GM23338 (cell line): ENCODE measurements at regions not wholly inside any gene's neighbourhood (a gene's known extent, or its start where the extent isn't known, plus 50 kb on each side); places are given as distances from the start of the nearest gene placed in this dataset.

Experiments used
- ATAC-seq: fragments of 200-7000 bp; cut with Tn5 transposase; 3 replicates; pipeline ENCODE4 v1.9.1; 2020
- DNase-seq: peaks from one replicate; pipeline ENCODE4 v3.0.0-alpha.2; 2015; ENCODE audit warnings: low spot score
- H2AFZ ChIP-seq: fragments of 200-600 bp; sonication (generic); 2 replicates; pipeline ENCODE4 v1.8.0; 2016; ENCODE audit warnings: antibody characterized with exemption, mild to moderate bottlenecking, moderate library complexity
- H3F3A ChIP-seq: fragments of 200-600 bp; sonication (generic); replicated peaks from 2 replicates; pipeline ENCODE4 v1.8.0; 2017; ENCODE audit warnings: antibody characterized with exemption, mixed run types, low read depth
- H3K27ac ChIP-seq: fragments of 200-600 bp; sonication (generic); 2 replicates; pipeline ENCODE4 v1.6.1; 2016; ENCODE audit warnings: low read depth
- H3K27me3 ChIP-seq: fragments of 200-600 bp; sonication (generic); 2 replicates; pipeline ENCODE4 v1.8.0; 2016; ENCODE audit warnings: mild to moderate bottlenecking, mixed run types, moderate library complexity; ENCODE audit not compliant: insufficient read depth
- H3K36me3 ChIP-seq: fragments of 200-600 bp; sonication (generic); 2 replicates; pipeline ENCODE4 v1.8.0; 2016; ENCODE audit warnings: mild to moderate bottlenecking; ENCODE audit not compliant: insufficient read depth
- H3K4me1 ChIP-seq: fragments of 200-600 bp; sonication (generic); 2 replicates; pipeline ENCODE4 v1.8.0; 2016; ENCODE audit warnings: mild to moderate bottlenecking, moderate library complexity; ENCODE audit not compliant: insufficient read depth
- H3K4me2 ChIP-seq: fragments of 200-600 bp; sonication (generic); 2 replicates; pipeline ENCODE4 v1.7.1; 2017; ENCODE audit warnings: mixed run types
- H3K4me3 ChIP-seq: fragments of 200-600 bp; sonication (generic); 2 replicates; pipeline ENCODE4 v1.6.1; 2016; ENCODE audit warnings: mixed run types
- H3K79me2 ChIP-seq: fragments of 200-600 bp; sonication (generic); replicated peaks from 2 replicates; pipeline ENCODE4 v1.8.0; 2017; ENCODE audit warnings: mild to moderate bottlenecking; ENCODE audit not compliant: insufficient read depth
- H3K9me2 ChIP-seq: fragments of 200-600 bp; sonication (generic); 2 replicates; pipeline ENCODE4 v1.8.0; 2017; ENCODE audit not compliant: insufficient read depth
- H4K20me1 ChIP-seq: fragments of 200-600 bp; sonication (generic); replicated peaks from 2 replicates; pipeline ENCODE4 v1.8.0; 2017; ENCODE audit warnings: mild to moderate bottlenecking; ENCODE audit not compliant: insufficient read depth
- H3K27ac Mint-ChIP-seq: 2 replicates; pipeline ENCODE4 v1.8.0; 2020; ENCODE audit warnings: inconsistent platforms, mild to moderate bottlenecking, moderate library complexity, mixed read lengths
- H3K27me3 Mint-ChIP-seq: 3 replicates; pipeline ENCODE4 v1.8.0; 2022; ENCODE audit warnings: low read depth, mild to moderate bottlenecking, moderate library complexity, mixed read lengths, inconsistent platforms; ENCODE audit not compliant: insufficient read depth, poor library complexity
- H3K36me3 Mint-ChIP-seq: 3 replicates; pipeline ENCODE4 v1.8.0; 2021; ENCODE audit warnings: low read depth, mild to moderate bottlenecking, inconsistent platforms, moderate library complexity, mixed read lengths
- H3K4me1 Mint-ChIP-seq: 3 replicates; pipeline ENCODE4 v1.8.0; 2020; ENCODE audit warnings: mild to moderate bottlenecking, inconsistent platforms, mixed read lengths
- H3K4me3 Mint-ChIP-seq: 3 replicates; pipeline ENCODE4 v1.8.0; 2021; ENCODE audit warnings: moderate library complexity, mild to moderate bottlenecking, inconsistent platforms, mixed read lengths
- H3K9me3 Mint-ChIP-seq: 3 replicates; pipeline ENCODE4 v1.8.0; 2020; ENCODE audit warnings: moderate library complexity, mild to moderate bottlenecking, inconsistent platforms, mixed read lengths
- CREB1 ChIP-seq: fragments of 250-450 bp; sonication (Bioruptor Pico); IDR thresholded peaks from 2 replicates; pipeline ENCODE4 v1.5.0; 2020; ENCODE audit warnings: low read depth, mild to moderate bottlenecking, moderate library complexity
- EZH2 ChIP-seq: fragments of 200-600 bp; sonication (generic); IDR thresholded peaks from one replicate; pipeline ENCODE4 v1.8.0; 2017; ENCODE audit warnings: antibody characterized with exemption, mild to moderate bottlenecking, low read depth; ENCODE audit not compliant: unreplicated experiment
- EZH2phosphoT487 ChIP-seq: fragments of 200-600 bp; sonication (generic); IDR thresholded peaks from one replicate; pipeline ENCODE4 v1.8.1; 2018; ENCODE audit warnings: antibody characterized with exemption; ENCODE audit not compliant: unreplicated experiment
- NANOG ChIP-seq: IDR thresholded peaks from 2 replicates; pipeline ENCODE4 v1.6.1; 2016; ENCODE audit warnings: antibody characterized with exemption, borderline replicate concordance
- POLR2AphosphoS5 ChIP-seq: IDR thresholded peaks from 2 replicates; pipeline ENCODE4 v1.6.1; 2016; ENCODE audit warnings: antibody characterized with exemption, low read depth
- STAT1 ChIP-seq: IDR thresholded peaks from one replicate; pipeline ENCODE4 v1.6.1; 2016; ENCODE audit warnings: antibody characterized with exemption; ENCODE audit not compliant: unreplicated experiment
- ZNF114 ChIP-seq: fragments of 250-450 bp; sonication (Bioruptor Pico); IDR thresholded peaks from 2 replicates; pipeline ENCODE4 v1.5.0; 2020; ENCODE audit warnings: mild to moderate bottlenecking, moderate library complexity
- ZNF331 ChIP-seq: fragments of 250-450 bp; sonication (Bioruptor Pico); IDR thresholded peaks from 2 replicates; pipeline ENCODE4 v1.5.0; 2020; ENCODE audit warnings: low read depth, mild to moderate bottlenecking, moderate library complexity
- TF ChIP-seq, protein P1 (sequence below), 2 experiments: fragments of 200-600 bp in 1 of 2; sonication (generic) in 1 of 2; conservative IDR thresholded peaks; 2 replicates each; pipeline versions ENCODE4 v1.5.1 to v1.6.1; 2016 to 2017; ENCODE audit warnings: antibody characterized with exemption in 2 of 2, low read depth in 2 of 2, mild to moderate bottlenecking in 2 of 2, moderate library complexity in 1 of 2
- TF ChIP-seq, protein P2 (sequence below): IDR thresholded peaks from one replicate; pipeline ENCODE4 v1.6.1; 2018; ENCODE audit warnings: antibody characterized with exemption; ENCODE audit not compliant: unreplicated experiment
- TF ChIP-seq, protein P3 (sequence below): fragments of 250-450 bp; sonication (Bioruptor Pico); IDR thresholded peaks from 2 replicates; pipeline ENCODE4 v1.5.0; 2020; ENCODE audit warnings: mild to moderate bottlenecking, moderate library complexity

DNA sequence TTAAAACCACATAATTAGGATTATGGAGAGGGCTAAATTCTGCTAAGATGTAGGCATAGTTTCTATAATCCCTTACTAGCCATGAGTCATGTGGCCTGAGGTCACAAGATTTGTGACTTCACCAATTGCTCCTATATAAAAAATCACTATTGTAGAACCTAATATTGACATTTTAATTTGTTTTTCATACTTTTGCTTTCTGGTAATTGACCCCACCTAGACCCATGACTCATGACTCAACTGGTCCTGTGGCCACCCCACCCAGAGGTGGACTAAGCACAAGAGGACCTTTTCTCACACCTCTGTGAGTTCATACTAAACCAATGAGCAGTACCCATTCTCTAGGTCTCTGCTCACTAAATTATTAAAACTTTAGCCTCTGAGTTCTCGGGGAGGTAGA, 1567.5 kb upstream of the LRRTM1 start:
- DNase-seq (no peak), ATAC-seq (no peak)
- Histone ChIP-seq H3K27me3 (no peaks in the 10 kb centered on the region), H3K36me3 (no peaks in the 10 kb centered on the region), H3K27ac (no peak overlapping the region), H3F3A (no peaks in the 10 kb centered on the region), H3K4me1 (0 out of 2 replicates have a peak, but pooled peaks cover 2% of the 10 kb centered on the region), H3K9me2 (0 out of 2 replicates have a peak, but pooled peaks cover 3% of the 10 kb centered on the region), H3K79me2 (no peaks in the 10 kb centered on the region), H2AFZ (no peak overlapping the region), H3K4me3 (no peak overlapping the region), H3K4me2 (no peak overlapping the region), H4K20me1 (no peaks in the 10 kb centered on the region)
- no peak overlapping the region for H3K4me3 Mint-ChIP-seq
- no peaks in the 10 kb centered on the region for H3K4me1 Mint-ChIP-seq
- TF ChIP-seq CREB1 (CRISPR knock-in tag), result no peak
- H3K27ac Mint-ChIP-seq, result no peak overlapping the region
- no peaks in the 10 kb centered on the region; the same call in 1 of the 3 replicates for H3K9me3 Mint-ChIP-seq
- no peaks in the 10 kb centered on the region for H3K27me3 Mint-ChIP-seq
- 0 out of 3 replicates have a peak, but pooled peaks cover 2% of the 10 kb centered on the region for H3K36me3 Mint-ChIP-seq

DNA sequence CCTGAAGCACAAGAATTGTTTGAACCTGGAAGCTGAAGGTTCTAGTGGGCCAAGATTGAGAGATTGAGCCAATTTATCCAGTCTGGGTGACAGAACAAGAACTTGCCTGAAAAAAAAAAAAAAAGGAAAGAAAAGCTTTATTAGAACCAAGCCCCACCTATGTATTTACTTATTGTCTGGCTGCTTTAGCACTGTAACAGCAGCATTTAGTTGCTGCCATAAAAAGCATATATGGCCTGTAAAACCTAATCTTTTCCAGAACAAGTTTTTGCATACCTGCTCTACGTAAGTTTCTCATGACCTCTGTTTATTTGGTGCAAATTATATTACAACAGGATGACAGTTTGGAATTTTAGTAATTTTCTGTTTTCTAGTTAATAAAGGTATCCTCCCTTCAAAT, 1565.6 kb upstream of the LRRTM1 start:
- Mint-ChIP-seq H3K4me1 (no peaks in the 10 kb centered on the region), H3K27ac (no peak overlapping the region), H3K9me3 (no peaks in the 10 kb centered on the region; the same call in 1 of the 3 replicates), H3K27me3 (no peaks in the 10 kb centered on the region), H3K4me3 (no peak overlapping the region), H3K36me3 (0 out of 3 replicates have a peak, but pooled peaks cover 2% of the 10 kb centered on the region)
- DNase-seq (no peak), ATAC-seq (no peak)
- H3K79me2 ChIP-seq, result no peaks in the 10 kb centered on the region
- no peak overlapping the region for H3K27ac ChIP-seq
- H3F3A ChIP-seq, result no peaks in the 10 kb centered on the region
- no peaks in the 10 kb centered on the region for H3K27me3 ChIP-seq
- H3K9me2 ChIP-seq, result 0 out of 2 replicates have a peak, but pooled peaks cover 3% of the 10 kb centered on the region
- no peaks in the 10 kb centered on the region for H4K20me1 ChIP-seq
- no peaks in the 10 kb centered on the region for H3K36me3 ChIP-seq
- H3K4me2 ChIP-seq, result no peak overlapping the region
- H2AFZ ChIP-seq, result no peak overlapping the region
- no peak overlapping the region for H3K4me3 ChIP-seq
- H3K4me1 ChIP-seq, result 0 out of 2 replicates have a peak, but pooled peaks cover 3% of the 10 kb centered on the region
- TF ChIP-seq ZNF331 (no peak), POLR2AphosphoS5 (no peak), NANOG (no peak), STAT1 (no peak), ZNF114 (CRISPR knock-in tag) (no peak), CREB1 (CRISPR knock-in tag) (no peak), EZH2 (no peak), EZH2phosphoT487 (no peak)
- TF ChIP-seq, protein P1, sequence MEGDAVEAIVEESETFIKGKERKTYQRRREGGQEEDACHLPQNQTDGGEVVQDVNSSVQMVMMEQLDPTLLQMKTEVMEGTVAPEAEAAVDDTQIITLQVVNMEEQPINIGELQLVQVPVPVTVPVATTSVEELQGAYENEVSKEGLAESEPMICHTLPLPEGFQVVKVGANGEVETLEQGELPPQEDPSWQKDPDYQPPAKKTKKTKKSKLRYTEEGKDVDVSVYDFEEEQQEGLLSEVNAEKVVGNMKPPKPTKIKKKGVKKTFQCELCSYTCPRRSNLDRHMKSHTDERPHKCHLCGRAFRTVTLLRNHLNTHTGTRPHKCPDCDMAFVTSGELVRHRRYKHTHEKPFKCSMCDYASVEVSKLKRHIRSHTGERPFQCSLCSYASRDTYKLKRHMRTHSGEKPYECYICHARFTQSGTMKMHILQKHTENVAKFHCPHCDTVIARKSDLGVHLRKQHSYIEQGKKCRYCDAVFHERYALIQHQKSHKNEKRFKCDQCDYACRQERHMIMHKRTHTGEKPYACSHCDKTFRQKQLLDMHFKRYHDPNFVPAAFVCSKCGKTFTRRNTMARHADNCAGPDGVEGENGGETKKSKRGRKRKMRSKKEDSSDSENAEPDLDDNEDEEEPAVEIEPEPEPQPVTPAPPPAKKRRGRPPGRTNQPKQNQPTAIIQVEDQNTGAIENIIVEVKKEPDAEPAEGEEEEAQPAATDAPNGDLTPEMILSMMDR (conservative IDR thresholded peaks at IDR 0.05; ENCODE audit: low read depth in 2 of 2), result no peak
- TF ChIP-seq, protein P2, sequence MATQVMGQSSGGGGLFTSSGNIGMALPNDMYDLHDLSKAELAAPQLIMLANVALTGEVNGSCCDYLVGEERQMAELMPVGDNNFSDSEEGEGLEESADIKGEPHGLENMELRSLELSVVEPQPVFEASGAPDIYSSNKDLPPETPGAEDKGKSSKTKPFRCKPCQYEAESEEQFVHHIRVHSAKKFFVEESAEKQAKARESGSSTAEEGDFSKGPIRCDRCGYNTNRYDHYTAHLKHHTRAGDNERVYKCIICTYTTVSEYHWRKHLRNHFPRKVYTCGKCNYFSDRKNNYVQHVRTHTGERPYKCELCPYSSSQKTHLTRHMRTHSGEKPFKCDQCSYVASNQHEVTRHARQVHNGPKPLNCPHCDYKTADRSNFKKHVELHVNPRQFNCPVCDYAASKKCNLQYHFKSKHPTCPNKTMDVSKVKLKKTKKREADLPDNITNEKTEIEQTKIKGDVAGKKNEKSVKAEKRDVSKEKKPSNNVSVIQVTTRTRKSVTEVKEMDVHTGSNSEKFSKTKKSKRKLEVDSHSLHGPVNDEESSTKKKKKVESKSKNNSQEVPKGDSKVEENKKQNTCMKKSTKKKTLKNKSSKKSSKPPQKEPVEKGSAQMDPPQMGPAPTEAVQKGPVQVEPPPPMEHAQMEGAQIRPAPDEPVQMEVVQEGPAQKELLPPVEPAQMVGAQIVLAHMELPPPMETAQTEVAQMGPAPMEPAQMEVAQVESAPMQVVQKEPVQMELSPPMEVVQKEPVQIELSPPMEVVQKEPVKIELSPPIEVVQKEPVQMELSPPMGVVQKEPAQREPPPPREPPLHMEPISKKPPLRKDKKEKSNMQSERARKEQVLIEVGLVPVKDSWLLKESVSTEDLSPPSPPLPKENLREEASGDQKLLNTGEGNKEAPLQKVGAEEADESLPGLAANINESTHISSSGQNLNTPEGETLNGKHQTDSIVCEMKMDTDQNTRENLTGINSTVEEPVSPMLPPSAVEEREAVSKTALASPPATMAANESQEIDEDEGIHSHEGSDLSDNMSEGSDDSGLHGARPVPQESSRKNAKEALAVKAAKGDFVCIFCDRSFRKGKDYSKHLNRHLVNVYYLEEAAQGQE, result no peak
- TF ChIP-seq, protein P3, sequence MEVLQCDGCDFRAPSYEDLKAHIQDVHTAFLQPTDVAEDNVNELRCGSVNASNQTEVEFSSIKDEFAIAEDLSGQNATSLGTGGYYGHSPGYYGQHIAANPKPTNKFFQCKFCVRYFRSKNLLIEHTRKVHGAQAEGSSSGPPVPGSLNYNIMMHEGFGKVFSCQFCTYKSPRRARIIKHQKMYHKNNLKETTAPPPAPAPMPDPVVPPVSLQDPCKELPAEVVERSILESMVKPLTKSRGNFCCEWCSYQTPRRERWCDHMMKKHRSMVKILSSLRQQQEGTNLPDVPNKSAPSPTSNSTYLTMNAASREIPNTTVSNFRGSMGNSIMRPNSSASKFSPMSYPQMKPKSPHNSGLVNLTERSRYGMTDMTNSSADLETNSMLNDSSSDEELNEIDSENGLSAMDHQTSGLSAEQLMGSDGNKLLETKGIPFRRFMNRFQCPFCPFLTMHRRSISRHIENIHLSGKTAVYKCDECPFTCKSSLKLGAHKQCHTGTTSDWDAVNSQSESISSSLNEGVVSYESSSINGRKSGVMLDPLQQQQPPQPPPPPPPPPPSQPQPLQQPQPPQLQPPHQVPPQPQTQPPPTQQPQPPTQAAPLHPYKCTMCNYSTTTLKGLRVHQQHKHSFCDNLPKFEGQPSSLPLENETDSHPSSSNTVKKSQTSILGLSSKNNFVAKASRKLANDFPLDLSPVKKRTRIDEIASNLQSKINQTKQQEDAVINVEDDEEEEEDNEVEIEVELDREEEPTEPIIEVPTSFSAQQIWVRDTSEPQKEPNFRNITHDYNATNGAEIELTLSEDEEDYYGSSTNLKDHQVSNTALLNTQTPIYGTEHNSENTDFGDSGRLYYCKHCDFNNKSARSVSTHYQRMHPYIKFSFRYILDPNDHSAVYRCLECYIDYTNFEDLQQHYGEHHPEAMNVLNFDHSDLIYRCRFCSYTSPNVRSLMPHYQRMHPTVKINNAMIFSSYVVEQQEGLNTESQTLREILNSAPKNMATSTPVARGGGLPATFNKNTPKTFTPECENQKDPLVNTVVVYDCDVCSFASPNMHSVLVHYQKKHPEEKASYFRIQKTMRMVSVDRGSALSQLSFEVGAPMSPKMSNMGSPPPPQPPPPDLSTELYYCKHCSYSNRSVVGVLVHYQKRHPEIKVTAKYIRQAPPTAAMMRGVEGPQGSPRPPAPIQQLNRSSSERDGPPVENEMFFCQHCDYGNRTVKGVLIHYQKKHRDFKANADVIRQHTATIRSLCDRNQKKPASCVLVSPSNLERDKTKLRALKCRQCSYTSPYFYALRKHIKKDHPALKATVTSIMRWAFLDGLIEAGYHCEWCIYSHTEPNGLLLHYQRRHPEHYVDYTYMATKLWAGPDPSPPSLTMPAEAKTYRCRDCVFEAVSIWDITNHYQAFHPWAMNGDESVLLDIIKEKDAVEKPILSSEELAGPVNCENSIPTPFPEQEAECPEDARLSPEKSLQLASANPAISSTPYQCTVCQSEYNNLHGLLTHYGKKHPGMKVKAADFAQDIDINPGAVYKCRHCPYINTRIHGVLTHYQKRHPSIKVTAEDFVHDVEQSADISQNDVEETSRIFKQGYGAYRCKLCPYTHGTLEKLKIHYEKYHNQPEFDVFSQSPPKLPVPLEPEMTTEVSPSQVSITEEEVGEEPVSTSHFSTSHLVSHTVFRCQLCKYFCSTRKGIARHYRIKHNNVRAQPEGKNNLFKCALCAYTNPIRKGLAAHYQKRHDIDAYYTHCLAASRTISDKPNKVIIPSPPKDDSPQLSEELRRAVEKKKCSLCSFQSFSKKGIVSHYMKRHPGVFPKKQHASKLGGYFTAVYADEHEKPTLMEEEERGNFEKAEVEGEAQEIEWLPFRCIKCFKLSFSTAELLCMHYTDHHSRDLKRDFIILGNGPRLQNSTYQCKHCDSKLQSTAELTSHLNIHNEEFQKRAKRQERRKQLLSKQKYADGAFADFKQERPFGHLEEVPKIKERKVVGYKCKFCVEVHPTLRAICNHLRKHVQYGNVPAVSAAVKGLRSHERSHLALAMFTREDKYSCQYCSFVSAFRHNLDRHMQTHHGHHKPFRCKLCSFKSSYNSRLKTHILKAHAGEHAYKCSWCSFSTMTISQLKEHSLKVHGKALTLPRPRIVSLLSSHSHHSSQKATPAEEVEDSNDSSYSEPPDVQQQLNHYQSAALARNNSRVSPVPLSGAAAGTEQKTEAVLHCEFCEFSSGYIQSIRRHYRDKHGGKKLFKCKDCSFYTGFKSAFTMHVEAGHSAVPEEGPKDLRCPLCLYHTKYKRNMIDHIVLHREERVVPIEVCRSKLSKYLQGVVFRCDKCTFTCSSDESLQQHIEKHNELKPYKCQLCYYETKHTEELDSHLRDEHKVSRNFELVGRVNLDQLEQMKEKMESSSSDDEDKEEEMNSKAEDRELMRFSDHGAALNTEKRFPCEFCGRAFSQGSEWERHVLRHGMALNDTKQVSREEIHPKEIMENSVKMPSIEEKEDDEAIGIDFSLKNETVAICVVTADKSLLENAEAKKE, result no peak
